Activated B cell treated with CpG ODN at 0.5 μM for 24 hours (primary cell): ENCODE measurements at regions not wholly inside any gene's neighbourhood (a gene's known extent, or its start where the extent isn't known, plus 50 kb on each side); places are given as distances from the start of the nearest gene placed in this dataset.

Experiments
- ATAC-seq: fragments of 200-7000 bp; cut with Tn5 transposase; one replicate; pipeline ENCODE4 v1.10.0; 2021; ENCODE audit warnings: low read depth, mild to moderate bottlenecking, moderate library complexity
- CTCF ChIA-PET: fragments of 350-600 bp; sonication (Branson Sonifier 250); formaldehyde crosslinking; loops from one replicate; lab custom pipeline; 2021; ENCODE audit warnings: antibody characterized with exemption; lab: Charles Lee
- POLR2A ChIA-PET: fragments of 350-600 bp; sonication (Branson Sonifier 250); formaldehyde crosslinking; loops from one replicate; lab custom pipeline; 2021; ENCODE audit warnings: antibody characterized with exemption; lab: Charles Lee
- DNase-seq: peaks from one replicate; pipeline ENCODE4 v3.0.0; 2022
- H3K27ac Mint-ChIP-seq: one replicate; pipeline ENCODE4 v1.8.0; 2020; ENCODE audit warnings: mixed read lengths
- H3K27me3 Mint-ChIP-seq: one replicate; pipeline ENCODE4 v1.8.0; 2021; ENCODE audit warnings: mixed read lengths
- H3K36me3 Mint-ChIP-seq: one replicate; pipeline ENCODE4 v1.8.0; 2021; ENCODE audit warnings: low read depth, mixed read lengths
- H3K4me1 Mint-ChIP-seq: one replicate; pipeline ENCODE4 v1.8.0; 2021; ENCODE audit warnings: mixed read lengths
- H3K4me3 Mint-ChIP-seq: one replicate; pipeline ENCODE4 v1.8.0; 2020; ENCODE audit warnings: mild to moderate bottlenecking, mixed read lengths
- H3K9me3 Mint-ChIP-seq: one replicate; pipeline ENCODE4 v1.8.0; 2020; ENCODE audit warnings: mixed read lengths
- intact Hi-C: fragments of 100-400 bp; cut with micrococcal nuclease; formaldehyde crosslinking; loops from one replicate; pipeline ENCODE4 v1.15.1; 2024
- TF ChIP-seq, protein P1 (sequence below): fragments of 200-600 bp; IDR thresholded peaks from one replicate; pipeline ENCODE4 v1.8.0; 2022; ENCODE audit warnings: antibody characterized with exemption, mild to moderate bottlenecking

DNA sequence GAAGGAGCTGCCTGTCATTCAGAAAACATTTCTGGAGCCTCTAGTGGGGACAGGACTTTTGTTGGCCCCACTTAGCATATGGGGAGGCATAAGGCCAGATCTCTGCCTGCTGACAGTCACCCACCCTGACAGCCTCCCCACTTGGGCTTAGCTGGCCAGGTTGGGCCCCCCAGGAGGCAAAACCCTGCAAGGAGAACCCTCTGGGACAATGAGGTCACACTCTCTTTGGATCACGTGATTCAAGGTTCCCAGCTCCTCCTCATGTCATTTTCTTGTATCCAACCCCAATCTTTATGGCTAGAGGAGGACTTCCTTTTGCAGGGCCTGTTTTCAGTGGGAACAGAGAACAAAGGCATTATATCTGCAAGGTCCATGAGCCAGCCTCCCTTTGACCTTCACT lies 60.0 kb downstream of the NAV1 start:
- H3K36me3 Mint-ChIP-seq, result no peaks in the 10 kb centered on the region
- H3K27ac Mint-ChIP-seq, result no peak overlapping the region
- DNase-seq (no peak), ATAC-seq (no peak)
- peaks cover 3% of the 10 kb centered on the region for H3K27me3 Mint-ChIP-seq
- H3K4me3 Mint-ChIP-seq, result no peak overlapping the region
- no peaks in the 10 kb centered on the region for H3K4me1 Mint-ChIP-seq
- POLR2A ChIA-PET, result no interaction called here
- TF ChIP-seq, protein P1, sequence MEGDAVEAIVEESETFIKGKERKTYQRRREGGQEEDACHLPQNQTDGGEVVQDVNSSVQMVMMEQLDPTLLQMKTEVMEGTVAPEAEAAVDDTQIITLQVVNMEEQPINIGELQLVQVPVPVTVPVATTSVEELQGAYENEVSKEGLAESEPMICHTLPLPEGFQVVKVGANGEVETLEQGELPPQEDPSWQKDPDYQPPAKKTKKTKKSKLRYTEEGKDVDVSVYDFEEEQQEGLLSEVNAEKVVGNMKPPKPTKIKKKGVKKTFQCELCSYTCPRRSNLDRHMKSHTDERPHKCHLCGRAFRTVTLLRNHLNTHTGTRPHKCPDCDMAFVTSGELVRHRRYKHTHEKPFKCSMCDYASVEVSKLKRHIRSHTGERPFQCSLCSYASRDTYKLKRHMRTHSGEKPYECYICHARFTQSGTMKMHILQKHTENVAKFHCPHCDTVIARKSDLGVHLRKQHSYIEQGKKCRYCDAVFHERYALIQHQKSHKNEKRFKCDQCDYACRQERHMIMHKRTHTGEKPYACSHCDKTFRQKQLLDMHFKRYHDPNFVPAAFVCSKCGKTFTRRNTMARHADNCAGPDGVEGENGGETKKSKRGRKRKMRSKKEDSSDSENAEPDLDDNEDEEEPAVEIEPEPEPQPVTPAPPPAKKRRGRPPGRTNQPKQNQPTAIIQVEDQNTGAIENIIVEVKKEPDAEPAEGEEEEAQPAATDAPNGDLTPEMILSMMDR, result no peak
- intact Hi-C loops, result no loop called here
- H3K9me3 Mint-ChIP-seq, result no peaks in the 10 kb centered on the region
- CTCF ChIA-PET, result no interaction called here

DNA sequence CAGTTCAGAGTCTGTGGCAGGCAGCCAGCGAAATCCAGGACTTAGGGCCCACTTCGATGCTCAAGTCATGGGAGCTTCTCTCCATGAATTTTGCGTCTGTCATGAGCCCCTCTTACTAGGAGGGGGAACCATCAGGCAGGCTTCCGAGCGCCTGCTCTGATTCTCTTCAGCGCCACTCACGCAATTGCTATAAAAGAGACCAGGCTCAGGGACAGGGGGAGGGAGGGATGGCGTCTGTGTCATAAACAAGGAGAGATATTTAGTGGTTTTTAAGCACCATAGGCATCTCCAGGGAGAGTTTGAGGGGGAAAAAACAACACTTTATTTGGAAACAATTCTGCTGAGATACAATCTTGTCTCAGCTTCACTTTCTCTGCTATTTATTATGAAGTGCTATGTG lies 60.6 kb downstream of the NAV1 start:
- POLR2A ChIA-PET, result no interaction called here
- ATAC-seq, result no peak
- intact Hi-C loops, result no loop called here
- no peak overlapping the region for H3K27ac Mint-ChIP-seq
- H3K36me3 Mint-ChIP-seq, result no peaks in the 10 kb centered on the region
- H3K9me3 Mint-ChIP-seq, result no peaks in the 10 kb centered on the region
- CTCF ChIA-PET, result no interaction called here
- no peak overlapping the region for H3K4me3 Mint-ChIP-seq
- no peak for DNase-seq
- H3K27me3 Mint-ChIP-seq, result peaks cover 3% of the 10 kb centered on the region
- TF ChIP-seq, protein P1, result no peak
- H3K4me1 Mint-ChIP-seq, result no peaks in the 10 kb centered on the region

DNA sequence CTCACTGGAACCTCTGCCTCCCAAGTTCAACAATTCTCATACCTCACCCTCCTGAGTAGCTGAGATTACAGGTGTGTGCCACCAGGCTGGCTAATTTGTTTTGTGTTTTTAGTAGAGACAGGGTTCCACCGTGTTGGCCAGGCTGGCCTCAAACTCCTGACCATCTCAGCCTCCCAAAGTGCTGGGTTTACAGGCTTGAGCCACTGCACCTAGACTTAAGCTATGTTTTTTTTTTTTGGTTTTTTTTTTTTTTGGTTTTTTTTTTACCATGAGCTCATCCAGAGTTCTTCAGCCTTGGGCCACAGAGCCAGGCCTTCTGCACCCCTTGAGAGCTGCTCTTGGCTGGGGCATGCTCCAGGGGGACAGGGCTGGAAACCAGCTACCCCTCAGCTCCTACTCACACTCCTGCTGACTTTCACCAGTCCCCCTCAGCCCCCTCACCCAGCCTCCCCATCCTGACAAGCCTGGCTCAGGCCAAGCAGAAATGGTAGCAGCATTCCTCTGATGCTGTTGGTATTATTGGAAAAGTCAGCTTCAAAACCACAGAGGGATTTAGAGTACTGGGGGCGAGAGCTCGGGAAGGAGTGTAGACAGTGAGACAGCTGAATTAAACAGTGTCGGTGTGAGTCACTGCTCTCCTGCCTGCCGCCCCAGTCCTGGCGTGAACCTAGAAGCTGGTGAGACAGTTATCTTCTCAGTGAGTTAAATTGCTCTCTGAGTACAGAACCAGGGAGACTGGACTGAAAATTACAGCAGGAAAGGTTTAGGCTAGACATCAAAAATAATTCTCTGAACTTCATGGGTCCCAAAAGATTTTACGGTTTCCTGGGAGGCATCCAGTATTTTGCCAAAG lies 63.7 kb downstream of the NAV1 start:
- H3K4me3 Mint-ChIP-seq, result no peak overlapping the region
- CTCF ChIA-PET, result no interaction called here
- no peaks in the 10 kb centered on the region for H3K9me3 Mint-ChIP-seq
- no peaks in the 10 kb centered on the region for H3K36me3 Mint-ChIP-seq
- no peak overlapping the region for H3K27ac Mint-ChIP-seq
- POLR2A ChIA-PET, result no interaction called here
- no peaks in the 10 kb centered on the region for H3K27me3 Mint-ChIP-seq
- H3K4me1 Mint-ChIP-seq, result no peaks in the 10 kb centered on the region
- DNase-seq, result no peak
- intact Hi-C loops, result no loop called here
- TF ChIP-seq, protein P1, result no peak
- no peak for ATAC-seq

DNA sequence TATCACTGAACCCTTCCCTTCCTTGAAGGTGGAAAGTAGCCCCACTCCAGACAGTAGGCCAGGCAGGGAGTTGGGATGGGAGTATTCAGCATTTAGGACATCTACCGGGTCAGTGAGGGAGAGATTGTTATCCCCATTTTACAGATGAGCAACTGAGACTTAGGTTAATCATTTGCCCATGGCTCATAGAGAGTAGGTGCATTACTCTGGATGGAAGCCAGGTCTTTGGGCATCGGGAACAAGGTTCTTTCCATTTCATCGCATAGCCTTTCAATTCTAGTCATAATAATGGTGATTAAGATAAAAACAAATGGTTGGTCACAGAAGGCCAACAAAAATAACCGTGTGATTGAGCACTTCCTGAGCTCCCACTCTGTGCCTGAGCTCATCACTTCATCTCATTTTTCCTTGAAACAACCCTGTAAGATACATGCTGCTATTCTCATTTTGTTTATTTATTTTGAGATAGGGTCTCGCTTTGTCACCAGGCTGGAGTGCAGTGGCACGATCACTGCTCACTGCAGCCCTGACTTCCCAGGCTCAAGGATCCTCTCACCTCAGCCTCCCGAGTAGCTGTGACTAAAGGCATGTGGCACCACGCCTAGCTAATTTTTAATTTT lies 64.8 kb downstream of the NAV1 start:
- intact Hi-C loops, result no loop called here
- no peaks in the 10 kb centered on the region for H3K36me3 Mint-ChIP-seq
- POLR2A ChIA-PET, result no interaction called here
- H3K9me3 Mint-ChIP-seq, result no peaks in the 10 kb centered on the region
- no peak for DNase-seq
- no peaks in the 10 kb centered on the region for H3K4me1 Mint-ChIP-seq
- no peak overlapping the region for H3K27ac Mint-ChIP-seq
- no peak for ATAC-seq
- CTCF ChIA-PET, result no interaction called here
- H3K27me3 Mint-ChIP-seq, result no peaks in the 10 kb centered on the region
- TF ChIP-seq, protein P1, result no peak
- no peak overlapping the region for H3K4me3 Mint-ChIP-seq

DNA sequence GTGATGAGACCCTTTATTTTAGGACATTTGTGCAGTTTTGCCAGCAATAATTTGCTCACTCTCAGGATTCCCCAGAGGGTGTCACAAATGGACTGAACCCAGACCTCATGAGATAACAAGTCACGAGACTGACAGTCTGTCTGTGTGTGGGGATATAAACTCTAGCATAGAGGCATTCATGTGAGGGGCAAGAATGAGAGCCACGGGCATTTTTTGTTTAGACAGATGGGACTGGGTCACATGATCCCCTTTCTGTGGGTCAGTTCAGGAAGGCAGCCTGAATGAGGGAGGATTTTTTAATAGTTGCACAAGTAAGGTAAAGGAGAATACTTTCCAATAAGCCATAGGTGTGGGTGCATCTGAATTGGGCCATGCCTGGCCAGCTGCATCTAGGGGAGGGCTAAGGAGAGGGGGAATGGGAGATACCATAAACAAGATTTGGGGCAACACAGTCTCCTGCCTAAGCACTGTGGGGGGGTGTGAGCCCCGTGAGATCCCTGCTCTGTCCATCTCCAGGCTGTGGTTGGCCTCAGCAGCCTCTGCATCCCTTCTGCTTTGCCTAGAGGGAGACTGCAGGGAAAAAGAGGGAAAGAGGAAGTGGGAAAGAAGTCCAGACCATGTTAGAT lies 66.6 kb downstream of the NAV1 start:
- intact Hi-C loops, result no loop called here
- Mint-ChIP-seq H3K4me1 (no peaks in the 10 kb centered on the region), H3K36me3 (no peaks in the 10 kb centered on the region), H3K27me3 (no peaks in the 10 kb centered on the region), H3K9me3 (no peaks in the 10 kb centered on the region), H3K4me3 (no peak overlapping the region), H3K27ac (no peak overlapping the region)
- CTCF ChIA-PET, result no interaction called here
- POLR2A ChIA-PET, result no interaction called here
- ATAC-seq (no peak), DNase-seq (no peak)
- TF ChIP-seq, protein P1, result no peak
